ENCODE measurements at regions not wholly inside any gene's neighbourhood (a gene's known extent, or its start where the extent isn't known, plus 50 kb on each side); places are given as distances from the start of the nearest gene placed in this dataset.

GRCh38 chr4:186428481-186428880 is 126.9 kb downstream of the MTNR1A start:
- H3K9ac ChIP-seq (ENCODE audit: control insufficient read depth, extremely low read depth, insufficient read depth, low read length) = no peak overlapping the region
- H3K79me2 ChIP-seq (ENCODE audit: control insufficient read depth, insufficient read depth, low read length) = no peaks in the 10 kb centered on the region
- TF ChIP-seq EZH2 (IDR thresholded peaks at IDR 0.05; ENCODE audit: low read length) (no peak), CTCF (optimal IDR thresholded peaks at IDR 0.05 in 1 of 3, IDR thresholded peaks at IDR 0.05 in 1 of 3, conservative IDR thresholded peaks at IDR 0.05 in 1 of 3; ENCODE audit: extremely low read depth in 1 of 3, insufficient read depth in 2 of 3, low read length in 3 of 3) (no peak)
- no peaks in the 10 kb centered on the region for H3K4me1 ChIP-seq (ENCODE audit: control insufficient read depth, extremely low read depth, insufficient read depth, low read length)
- no peak overlapping the region for H3K4me2 ChIP-seq (ENCODE audit: control insufficient read depth, extremely low read depth, insufficient read depth, low read depth, low read length)
- no peaks in the 10 kb centered on the region for H3K9me3 ChIP-seq (ENCODE audit: control insufficient read depth, low read depth, low read length)
- H3K4me3 ChIP-seq (ENCODE audit: control insufficient read depth in 2 of 3, extremely low read depth in 1 of 3, insufficient read depth in 2 of 3, low read depth in 1 of 3, low read length in 3 of 3) = no peak overlapping the region
- dilution Hi-C loops (cut with MboI; ENCODE audit: extremely low pct_ligation_motif_present, low sequenced_read_pairs) = no loop called here
- DNase-seq (ENCODE audit: low read depth, low spot score) (no peak), FAIRE-seq (no peak)
- H3K27ac ChIP-seq (ENCODE audit: control insufficient read depth, insufficient read depth, low read length) = no peak overlapping the region
- no peaks in the 10 kb centered on the region for H3K9me1 ChIP-seq (ENCODE audit: control insufficient read depth, extremely low read depth, insufficient read depth, low read length)
- no peak overlapping the region for H2AFZ ChIP-seq (ENCODE audit: control insufficient read depth, low read length)
- H3K36me3 ChIP-seq (ENCODE audit: control insufficient read depth in 2 of 2, extremely low read depth in 1 of 2, insufficient read depth in 2 of 2, low read length in 2 of 2) = no peaks in the 10 kb centered on the region
- no peaks in the 10 kb centered on the region for H3K27me3 ChIP-seq (ENCODE audit: control insufficient read depth, extremely low read depth, insufficient read depth, low read length)
- H4K20me1 ChIP-seq (ENCODE audit: control insufficient read depth, extremely low read depth, insufficient read depth, low read length) = no peaks in the 10 kb centered on the region

GRCh38 chr4:186424745-186425144 is 130.6 kb downstream of the MTNR1A start:
- no peaks in the 10 kb centered on the region for H4K20me1 ChIP-seq (ENCODE audit: control insufficient read depth, extremely low read depth, insufficient read depth, low read length)
- no peaks in the 10 kb centered on the region for H3K36me3 ChIP-seq (ENCODE audit: control insufficient read depth in 2 of 2, extremely low read depth in 1 of 2, insufficient read depth in 2 of 2, low read length in 2 of 2)
- H3K9ac ChIP-seq (ENCODE audit: control insufficient read depth, extremely low read depth, insufficient read depth, low read length) = no peak overlapping the region
- DNase-seq (ENCODE audit: low read depth, low spot score) = no peak
- no peak for FAIRE-seq
- H3K27ac ChIP-seq (ENCODE audit: control insufficient read depth, insufficient read depth, low read length) = no peak overlapping the region
- dilution Hi-C loops (cut with MboI; ENCODE audit: extremely low pct_ligation_motif_present, low sequenced_read_pairs) = no loop called here
- H3K9me1 ChIP-seq (ENCODE audit: control insufficient read depth, extremely low read depth, insufficient read depth, low read length) = no peaks in the 10 kb centered on the region
- H2AFZ ChIP-seq (ENCODE audit: control insufficient read depth, low read length) = no peak overlapping the region
- no peaks in the 10 kb centered on the region for H3K9me3 ChIP-seq (ENCODE audit: control insufficient read depth, low read depth, low read length)
- H3K4me1 ChIP-seq (ENCODE audit: control insufficient read depth, extremely low read depth, insufficient read depth, low read length) = no peaks in the 10 kb centered on the region
- H3K4me2 ChIP-seq (ENCODE audit: control insufficient read depth, extremely low read depth, insufficient read depth, low read depth, low read length) = no peak overlapping the region
- no peak for TF ChIP-seq CTCF (optimal IDR thresholded peaks at IDR 0.05 in 1 of 3, IDR thresholded peaks at IDR 0.05 in 1 of 3, conservative IDR thresholded peaks at IDR 0.05 in 1 of 3; ENCODE audit: extremely low read depth in 1 of 3, insufficient read depth in 2 of 3, low read length in 3 of 3)
- no peak for TF ChIP-seq EZH2 (IDR thresholded peaks at IDR 0.05; ENCODE audit: low read length)
- H3K4me3 ChIP-seq (ENCODE audit: control insufficient read depth in 2 of 3, extremely low read depth in 1 of 3, insufficient read depth in 2 of 3, low read depth in 1 of 3, low read length in 3 of 3) = no peak overlapping the region
- no peaks in the 10 kb centered on the region for H3K79me2 ChIP-seq (ENCODE audit: control insufficient read depth, insufficient read depth, low read length)
- H3K27me3 ChIP-seq (ENCODE audit: control insufficient read depth, extremely low read depth, insufficient read depth, low read length) = no peaks in the 10 kb centered on the region
